ENCODE measurements at regions not wholly inside any gene's neighbourhood (a gene's known extent, or its start where the extent isn't known, plus 50 kb on each side); places are given as distances from the start of the nearest gene placed in this dataset.

DNA sequence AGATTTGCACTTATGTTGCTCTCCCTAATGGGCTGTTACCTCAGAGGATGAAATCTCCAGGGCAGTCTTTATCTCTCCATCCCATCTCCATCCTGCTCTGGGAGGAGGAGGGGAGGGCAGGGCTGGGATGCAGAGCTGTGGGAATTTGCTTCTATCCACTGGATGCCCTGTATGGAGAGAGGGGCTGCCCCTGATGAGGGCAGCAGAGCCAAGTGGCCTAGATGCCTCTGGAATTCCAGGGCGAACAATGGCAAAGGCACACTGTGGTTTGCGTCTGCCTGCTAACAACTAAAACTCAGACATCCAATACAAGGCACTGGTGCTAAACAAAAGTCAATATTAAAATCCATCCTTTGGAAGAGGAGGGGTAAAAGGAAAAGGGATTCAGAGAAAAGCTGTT is 165.1 kb downstream of the COG6 start:
- H3K36me3 Mint-ChIP-seq (ENCODE audit: insufficient read depth): no peaks in the 10 kb centered on the region
- no peak for DNase-seq (ENCODE audit: low spot score, unreplicated experiment)
- TF ChIP-seq, protein P1, sequence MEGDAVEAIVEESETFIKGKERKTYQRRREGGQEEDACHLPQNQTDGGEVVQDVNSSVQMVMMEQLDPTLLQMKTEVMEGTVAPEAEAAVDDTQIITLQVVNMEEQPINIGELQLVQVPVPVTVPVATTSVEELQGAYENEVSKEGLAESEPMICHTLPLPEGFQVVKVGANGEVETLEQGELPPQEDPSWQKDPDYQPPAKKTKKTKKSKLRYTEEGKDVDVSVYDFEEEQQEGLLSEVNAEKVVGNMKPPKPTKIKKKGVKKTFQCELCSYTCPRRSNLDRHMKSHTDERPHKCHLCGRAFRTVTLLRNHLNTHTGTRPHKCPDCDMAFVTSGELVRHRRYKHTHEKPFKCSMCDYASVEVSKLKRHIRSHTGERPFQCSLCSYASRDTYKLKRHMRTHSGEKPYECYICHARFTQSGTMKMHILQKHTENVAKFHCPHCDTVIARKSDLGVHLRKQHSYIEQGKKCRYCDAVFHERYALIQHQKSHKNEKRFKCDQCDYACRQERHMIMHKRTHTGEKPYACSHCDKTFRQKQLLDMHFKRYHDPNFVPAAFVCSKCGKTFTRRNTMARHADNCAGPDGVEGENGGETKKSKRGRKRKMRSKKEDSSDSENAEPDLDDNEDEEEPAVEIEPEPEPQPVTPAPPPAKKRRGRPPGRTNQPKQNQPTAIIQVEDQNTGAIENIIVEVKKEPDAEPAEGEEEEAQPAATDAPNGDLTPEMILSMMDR (IDR thresholded peaks at IDR 0.05; ENCODE audit: unreplicated experiment): no peak
- H3K9me3 Mint-ChIP-seq (ENCODE audit: low read depth): no peaks in the 10 kb centered on the region
- no peaks in the 10 kb centered on the region for H3K4me1 Mint-ChIP-seq (ENCODE audit: low read depth)
- H3K27me3 Mint-ChIP-seq: peaks cover 6% of the 10 kb centered on the region
- H3K27ac Mint-ChIP-seq: no peak overlapping the region
- no peak overlapping the region for H3K4me3 Mint-ChIP-seq (ENCODE audit: low read depth)

DNA sequence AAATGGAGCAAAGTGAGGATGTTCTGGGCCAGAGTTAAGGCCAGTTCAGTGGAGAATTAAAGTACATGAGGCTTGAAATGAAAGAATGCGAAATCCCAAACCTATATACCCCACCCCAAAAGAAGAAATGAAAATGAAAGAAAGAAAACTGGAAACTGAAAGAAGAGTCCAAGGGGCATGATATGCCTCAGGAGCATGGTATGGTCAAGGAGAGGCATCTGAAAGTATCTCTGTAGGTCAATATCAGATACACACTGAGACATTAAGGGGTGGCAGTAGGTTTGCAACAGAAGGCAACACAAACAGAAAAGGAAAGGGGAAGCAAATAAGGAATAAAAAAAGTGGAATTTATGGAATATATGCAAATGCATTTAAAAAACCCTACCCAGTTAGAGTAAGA is 166.5 kb downstream of the COG6 start:
- TF ChIP-seq, protein P1 (IDR thresholded peaks at IDR 0.05; ENCODE audit: unreplicated experiment): no peak
- H3K9me3 Mint-ChIP-seq (ENCODE audit: low read depth): no peaks in the 10 kb centered on the region
- H3K27ac Mint-ChIP-seq: no peak overlapping the region
- H3K4me3 Mint-ChIP-seq (ENCODE audit: low read depth): no peak overlapping the region
- DNase-seq (ENCODE audit: low spot score, unreplicated experiment): no peak
- H3K27me3 Mint-ChIP-seq: peaks cover 6% of the 10 kb centered on the region
- no peaks in the 10 kb centered on the region for H3K36me3 Mint-ChIP-seq (ENCODE audit: insufficient read depth)
- no peaks in the 10 kb centered on the region for H3K4me1 Mint-ChIP-seq (ENCODE audit: low read depth)

DNA sequence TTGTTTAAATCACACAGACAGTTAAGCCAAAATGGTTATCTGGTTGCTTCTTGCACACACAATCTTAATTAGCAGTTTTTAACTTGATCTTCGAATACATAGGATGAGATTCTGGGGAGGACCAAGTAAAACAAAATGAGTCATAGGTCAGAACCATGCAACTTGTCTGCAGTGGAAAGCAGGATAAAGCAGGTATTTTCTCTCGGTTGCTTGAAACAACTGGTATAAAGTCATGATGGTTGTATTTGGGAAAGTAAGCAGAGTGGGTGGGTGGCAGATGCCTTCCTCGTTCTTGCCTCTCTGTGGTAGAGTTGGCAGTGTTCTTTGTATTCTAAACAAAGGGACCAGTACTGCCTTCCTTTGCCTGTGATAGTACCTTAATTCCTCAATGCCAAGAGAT is 167.0 kb downstream of the COG6 start:
- H3K36me3 Mint-ChIP-seq (ENCODE audit: insufficient read depth): no peaks in the 10 kb centered on the region
- no peaks in the 10 kb centered on the region for H3K9me3 Mint-ChIP-seq (ENCODE audit: low read depth)
- peaks cover 6% of the 10 kb centered on the region for H3K27me3 Mint-ChIP-seq
- no peak for DNase-seq (ENCODE audit: low spot score, unreplicated experiment)
- H3K27ac Mint-ChIP-seq: no peak overlapping the region
- H3K4me1 Mint-ChIP-seq (ENCODE audit: low read depth): no peaks in the 10 kb centered on the region
- H3K4me3 Mint-ChIP-seq (ENCODE audit: low read depth): no peak overlapping the region
- TF ChIP-seq, protein P1 (IDR thresholded peaks at IDR 0.05; ENCODE audit: unreplicated experiment): no peak

DNA sequence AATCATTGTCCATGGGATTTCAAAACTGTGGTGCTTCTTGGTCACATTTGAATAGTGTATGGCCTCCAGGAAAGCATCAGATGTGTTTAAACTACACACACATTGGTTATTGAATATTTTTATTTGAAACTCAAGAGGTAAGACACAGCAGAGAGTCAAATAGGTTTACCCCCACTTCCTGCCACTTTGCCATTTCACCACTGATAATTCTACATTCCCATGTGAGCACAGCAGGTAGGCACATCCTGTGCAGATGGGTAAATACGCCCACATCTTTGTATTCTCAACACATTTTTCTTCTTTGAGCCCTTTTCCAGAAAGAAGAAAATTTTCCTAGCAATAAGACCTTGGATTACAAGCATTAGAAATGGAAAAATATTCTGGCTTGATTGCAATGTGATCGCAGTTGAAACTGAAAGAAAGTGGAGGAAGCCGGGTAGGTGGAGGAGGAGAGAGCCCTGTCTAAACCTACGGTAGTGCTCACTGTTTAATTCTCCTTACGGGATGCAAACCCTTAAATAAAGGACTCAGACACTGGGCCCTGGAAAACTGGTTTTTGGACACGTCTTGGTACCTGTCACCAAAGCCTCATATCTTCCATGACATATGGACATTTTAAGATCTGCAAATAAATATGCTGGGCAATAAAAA is 167.7 kb downstream of the COG6 start:
- TF ChIP-seq, protein P1 (IDR thresholded peaks at IDR 0.05; ENCODE audit: unreplicated experiment): no peak
- Mint-ChIP-seq H3K4me1 (ENCODE audit: low read depth) (no peaks in the 10 kb centered on the region), H3K4me3 (ENCODE audit: low read depth) (no peak overlapping the region), H3K9me3 (ENCODE audit: low read depth) (no peaks in the 10 kb centered on the region), H3K27me3 (peaks cover 6% of the 10 kb centered on the region), H3K27ac (no peak overlapping the region), H3K36me3 (ENCODE audit: insufficient read depth) (no peaks in the 10 kb centered on the region)
- no peak for DNase-seq (ENCODE audit: low spot score, unreplicated experiment)

DNA sequence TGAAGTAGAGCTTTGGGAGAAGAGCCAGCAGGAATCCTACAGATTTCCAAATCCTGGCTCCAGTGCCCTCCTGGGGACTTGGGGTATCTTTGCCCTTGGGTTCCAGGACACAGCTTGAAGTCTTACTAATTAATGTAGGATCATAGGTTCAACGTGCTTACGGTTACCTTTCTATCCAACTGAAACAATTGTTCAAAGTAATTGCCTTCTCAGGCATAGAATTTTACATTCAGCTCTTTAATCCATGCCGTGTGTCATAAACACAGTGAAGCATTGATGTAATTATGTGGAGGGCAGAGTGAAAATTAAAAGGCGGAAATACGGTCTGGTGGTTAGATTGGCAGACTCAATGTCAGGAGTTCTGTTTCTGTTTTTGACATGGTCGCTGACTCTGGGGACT is 170.4 kb downstream of the COG6 start:
- Mint-ChIP-seq H3K9me3 (ENCODE audit: low read depth) (peaks cover 2% of the 10 kb centered on the region), H3K4me1 (ENCODE audit: low read depth) (no peaks in the 10 kb centered on the region), H3K27ac (no peak overlapping the region), H3K36me3 (ENCODE audit: insufficient read depth) (no peaks in the 10 kb centered on the region), H3K4me3 (ENCODE audit: low read depth) (no peak overlapping the region), H3K27me3 (peaks cover 6% of the 10 kb centered on the region)
- no peak for DNase-seq (ENCODE audit: low spot score, unreplicated experiment)
- TF ChIP-seq, protein P1 (IDR thresholded peaks at IDR 0.05; ENCODE audit: unreplicated experiment): no peak
